ENCODE measurements at regions not wholly inside any gene's neighbourhood (a gene's known extent, or its start where the extent isn't known, plus 50 kb on each side); places are given as distances from the start of the nearest gene placed in this dataset.

DNA sequence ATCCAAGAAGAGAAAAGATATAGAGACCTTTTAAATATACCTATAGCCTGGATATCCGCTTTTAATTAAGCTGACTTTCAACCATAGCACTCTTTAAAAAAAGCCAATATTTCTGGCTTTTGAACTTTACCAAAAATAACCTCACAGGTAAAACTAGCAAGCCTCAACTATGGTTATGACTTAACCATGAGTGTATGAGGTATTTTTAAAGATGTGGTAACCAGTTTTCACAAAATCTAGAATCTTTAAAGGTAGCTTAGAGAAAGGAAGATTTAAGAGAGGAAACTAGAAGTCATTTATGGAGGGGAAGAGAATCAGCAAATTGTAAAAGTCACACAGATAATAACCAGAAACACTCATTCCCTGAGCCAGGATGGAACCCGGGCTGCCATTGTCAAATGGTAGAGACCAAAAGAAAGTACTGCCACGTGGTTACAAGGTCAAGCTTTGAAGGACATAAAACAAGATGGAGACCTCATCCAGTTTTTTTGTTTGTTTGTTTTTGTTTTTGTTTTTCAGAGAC is 288.4 kb upstream of the RGS18 start:
- no peaks in the 10 kb centered on the region for H3K27me3 ChIP-seq (ENCODE audit: control insufficient read depth, insufficient read depth, low read length)

DNA sequence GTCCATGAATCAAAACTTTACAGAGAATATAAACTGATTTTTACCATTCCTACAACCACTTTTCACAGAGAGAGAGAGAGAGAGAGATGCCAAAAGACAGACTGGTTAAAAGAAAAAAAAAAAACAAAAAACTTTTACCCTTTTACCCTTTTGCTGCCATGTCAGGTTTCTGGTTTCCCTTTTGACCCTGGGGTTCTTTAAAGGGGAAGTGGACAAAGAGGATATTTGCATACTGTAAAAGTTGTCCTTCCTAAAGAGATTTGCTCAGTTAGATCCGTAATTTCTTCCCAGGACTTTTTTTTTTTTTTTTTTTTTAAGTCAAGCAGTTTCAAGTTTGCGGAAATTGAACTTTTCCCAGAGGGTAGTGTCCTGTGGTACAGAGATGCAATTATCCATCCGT is 287.8 kb upstream of the RGS18 start:
- Histone ChIP-seq H3K9me3 (ENCODE audit: control insufficient read depth, insufficient read depth, low read length) (peaks cover 3% of the 10 kb centered on the region), H3K27ac (ENCODE audit: low read depth, low read length) (no peak overlapping the region), H3K4me3 (ENCODE audit: low read depth, low read length) (no peak overlapping the region), H3K27me3 (ENCODE audit: control insufficient read depth, insufficient read depth, low read length) (no peaks in the 10 kb centered on the region)
- DNase-seq (ENCODE audit: low read depth, low spot score) = no peak
- POLR2A ChIA-PET = no interaction called here
- TF ChIP-seq, protein P1, sequence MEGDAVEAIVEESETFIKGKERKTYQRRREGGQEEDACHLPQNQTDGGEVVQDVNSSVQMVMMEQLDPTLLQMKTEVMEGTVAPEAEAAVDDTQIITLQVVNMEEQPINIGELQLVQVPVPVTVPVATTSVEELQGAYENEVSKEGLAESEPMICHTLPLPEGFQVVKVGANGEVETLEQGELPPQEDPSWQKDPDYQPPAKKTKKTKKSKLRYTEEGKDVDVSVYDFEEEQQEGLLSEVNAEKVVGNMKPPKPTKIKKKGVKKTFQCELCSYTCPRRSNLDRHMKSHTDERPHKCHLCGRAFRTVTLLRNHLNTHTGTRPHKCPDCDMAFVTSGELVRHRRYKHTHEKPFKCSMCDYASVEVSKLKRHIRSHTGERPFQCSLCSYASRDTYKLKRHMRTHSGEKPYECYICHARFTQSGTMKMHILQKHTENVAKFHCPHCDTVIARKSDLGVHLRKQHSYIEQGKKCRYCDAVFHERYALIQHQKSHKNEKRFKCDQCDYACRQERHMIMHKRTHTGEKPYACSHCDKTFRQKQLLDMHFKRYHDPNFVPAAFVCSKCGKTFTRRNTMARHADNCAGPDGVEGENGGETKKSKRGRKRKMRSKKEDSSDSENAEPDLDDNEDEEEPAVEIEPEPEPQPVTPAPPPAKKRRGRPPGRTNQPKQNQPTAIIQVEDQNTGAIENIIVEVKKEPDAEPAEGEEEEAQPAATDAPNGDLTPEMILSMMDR (IDR thresholded peaks at IDR 0.05; ENCODE audit: low read depth, low read length) = no peak
- CTCF ChIA-PET = no interaction called here

More for the DNA sequence above, 288.4 kb upstream of the RGS18 start:
- H3K27ac ChIP-seq (ENCODE audit: low read depth, low read length) = no peak overlapping the region
- peaks cover 3% of the 10 kb centered on the region for H3K9me3 ChIP-seq (ENCODE audit: control insufficient read depth, insufficient read depth, low read length)
- DNase-seq (ENCODE audit: low read depth, low spot score) = no peak
- POLR2A ChIA-PET = no interaction called here
- CTCF ChIA-PET = no interaction called here
- TF ChIP-seq, protein P1 (IDR thresholded peaks at IDR 0.05; ENCODE audit: low read depth, low read length) = no peak
- H3K4me3 ChIP-seq (ENCODE audit: low read depth, low read length) = no peak overlapping the region

DNA sequence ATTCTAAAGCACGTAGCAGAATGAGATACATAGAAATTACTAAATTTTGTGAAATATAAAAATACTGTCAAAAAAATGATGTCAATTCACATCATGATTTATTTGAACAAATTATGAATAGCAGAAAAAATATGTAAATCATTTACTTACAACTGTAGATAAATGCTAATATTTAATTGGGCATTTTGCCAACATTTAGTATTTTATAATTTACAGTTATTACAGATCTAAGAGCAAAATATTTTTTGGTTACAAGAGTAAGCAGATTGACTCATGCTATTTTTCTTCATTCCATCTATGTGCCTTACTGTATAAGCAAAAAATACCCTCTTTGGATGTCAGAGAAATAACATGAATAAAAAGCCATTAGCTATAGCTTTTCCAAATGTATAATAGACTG is 282.3 kb upstream of the RGS18 start:
- TF ChIP-seq, protein P1 (IDR thresholded peaks at IDR 0.05; ENCODE audit: low read depth, low read length) = no peak
- no peak overlapping the region for H3K4me3 ChIP-seq (ENCODE audit: low read depth, low read length)
- ChIA-PET CTCF (no interaction called here), POLR2A (no interaction called here)
- no peaks in the 10 kb centered on the region for H3K27me3 ChIP-seq (ENCODE audit: control insufficient read depth, insufficient read depth, low read length)
- no peak overlapping the region for H3K27ac ChIP-seq (ENCODE audit: low read depth, low read length)
- no peak for DNase-seq (ENCODE audit: low read depth, low spot score)
- peaks cover 3% of the 10 kb centered on the region for H3K9me3 ChIP-seq (ENCODE audit: control insufficient read depth, insufficient read depth, low read length)

DNA sequence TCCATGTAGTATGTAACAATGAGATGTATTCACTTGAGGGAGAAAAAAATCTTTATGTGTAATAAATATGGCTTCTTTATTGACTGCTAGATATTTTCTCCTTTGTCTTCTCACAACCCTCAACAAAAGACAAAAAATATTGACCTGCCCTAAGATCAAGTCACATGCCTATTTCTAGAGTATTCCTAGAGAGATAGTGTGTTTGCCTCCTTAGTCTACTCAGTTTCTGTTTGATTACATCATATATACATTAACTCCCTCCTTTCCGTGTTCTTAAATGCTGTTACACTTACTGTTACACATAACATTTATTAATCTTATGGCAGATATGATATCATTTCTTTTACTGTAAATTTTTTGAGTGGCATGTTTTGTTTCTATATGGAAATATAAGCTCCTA is 281.6 kb upstream of the RGS18 start:
- Histone ChIP-seq H3K27me3 (ENCODE audit: control insufficient read depth, insufficient read depth, low read length) (no peaks in the 10 kb centered on the region), H3K4me3 (ENCODE audit: low read depth, low read length) (no peak overlapping the region), H3K27ac (ENCODE audit: low read depth, low read length) (no peak overlapping the region), H3K9me3 (ENCODE audit: control insufficient read depth, insufficient read depth, low read length) (peaks cover 3% of the 10 kb centered on the region)
- TF ChIP-seq, protein P1 (IDR thresholded peaks at IDR 0.05; ENCODE audit: low read depth, low read length) = no peak
- no peak for DNase-seq (ENCODE audit: low read depth, low spot score)
- CTCF ChIA-PET = no interaction called here
- POLR2A ChIA-PET = no interaction called here

DNA sequence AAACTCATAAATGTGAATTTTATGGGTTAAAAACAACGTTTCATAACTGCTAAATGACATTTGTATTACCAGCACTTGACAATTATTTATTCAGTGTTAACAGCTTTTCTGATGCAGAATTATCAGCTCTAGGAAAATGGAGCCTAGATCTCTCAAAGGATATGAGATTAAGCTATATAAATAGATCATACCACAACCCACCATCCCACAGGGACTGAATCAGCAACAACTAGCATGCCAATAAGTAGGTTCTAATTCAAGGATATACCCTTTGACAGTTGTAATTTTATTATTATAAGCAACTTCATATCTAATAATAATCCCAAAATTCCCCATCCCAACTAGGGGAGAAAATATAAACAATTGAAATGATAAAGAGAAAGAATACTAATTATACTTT is 275.4 kb upstream of the RGS18 start:
- ChIA-PET CTCF (no interaction called here), POLR2A (no interaction called here)
- H3K27ac ChIP-seq (ENCODE audit: low read depth, low read length) = no peak overlapping the region
- no peak overlapping the region for H3K4me3 ChIP-seq (ENCODE audit: low read depth, low read length)
- no peaks in the 10 kb centered on the region for H3K27me3 ChIP-seq (ENCODE audit: control insufficient read depth, insufficient read depth, low read length)
- TF ChIP-seq, protein P1 (IDR thresholded peaks at IDR 0.05; ENCODE audit: low read depth, low read length) = no peak
- DNase-seq (ENCODE audit: low read depth, low spot score) = no peak
- no peaks in the 10 kb centered on the region for H3K9me3 ChIP-seq (ENCODE audit: control insufficient read depth, insufficient read depth, low read length)
